Breast epithelium (tissue), 3 donors: ENCODE measurements at regions not wholly inside any gene's neighbourhood (a gene's known extent, or its start where the extent isn't known, plus 50 kb on each side); places are given as distances from the start of the nearest gene placed in this dataset.

Source experiments
- CTCF ChIP-seq, 3 donors: fragments of 450-650 bp; IDR thresholded peaks; one replicate each; pipeline ENCODE4 v1.5.1; 2016 to 2017; ENCODE audit warnings: antibody characterized with exemption in 3 of 3, mild to moderate bottlenecking in 3 of 3, moderate library complexity in 3 of 3
- POLR2A ChIP-seq: fragments of 450-650 bp; IDR thresholded peaks from one replicate; pipeline ENCODE4 v1.6.1; 2016; ENCODE audit warnings: antibody characterized with exemption, mild to moderate bottlenecking, moderate library complexity

- TF ChIP-seq CTCF (IDR thresholded peaks at IDR 0.05), result no peak
- TF ChIP-seq POLR2A, result no peak
Measured at GRCh38 chr10:107914450-107915214, 750.1 kb upstream of the SORCS1 start.
